ENCODE measurements at regions not wholly inside any gene's neighbourhood (a gene's known extent, or its start where the extent isn't known, plus 50 kb on each side); places are given as distances from the start of the nearest gene placed in this dataset.

DNA sequence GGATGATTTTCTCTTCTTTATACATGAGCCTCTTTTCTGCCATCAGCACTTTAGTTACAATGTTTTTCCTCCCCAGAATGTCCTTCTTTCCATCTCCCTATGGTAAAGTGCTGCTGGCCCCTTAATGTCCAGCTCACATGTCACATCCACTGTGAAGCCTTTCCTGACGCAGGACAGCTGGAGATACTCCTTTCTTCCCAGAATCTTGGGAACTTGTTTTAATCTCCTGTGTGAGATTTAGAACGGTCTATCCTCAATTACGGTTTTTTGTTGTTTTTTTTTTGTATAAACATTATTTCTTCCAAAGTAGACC lies 147.7 kb upstream of the TSC22D2 start:
- Histone ChIP-seq H3K4me2 (ENCODE audit: insufficient read depth, insufficient read length, low read length) (no peak overlapping the region), H3K79me2 (ENCODE audit: insufficient read depth, low read length) (no peaks in the 10 kb centered on the region), H4K8ac (replicated peaks; ENCODE audit: insufficient read length, low read depth, low read length) (no peak overlapping the region), H3K23ac (ENCODE audit: insufficient read length, low read depth, low read length) (no peak overlapping the region), H2BK120ac (ENCODE audit: low read depth, low read length, poor library complexity, severe bottlenecking) (no peak overlapping the region), H3K79me1 (ENCODE audit: insufficient read depth, low read depth, low read length, poor library complexity, severe bottlenecking) (no peaks in the 10 kb centered on the region), H2BK12ac (ENCODE audit: insufficient read length, low read depth, low read length) (no peak overlapping the region), H2BK20ac (ENCODE audit: low read depth, low read length, poor library complexity, severe bottlenecking) (no peak overlapping the region), H3K27me3 (ENCODE audit: insufficient read depth, low read length) (no peaks in the 10 kb centered on the region), H3K56ac (ENCODE audit: insufficient read length, low read depth, low read length) (no peak overlapping the region), H3K4me1 (ENCODE audit: insufficient read depth, low read length) (no peaks in the 10 kb centered on the region), H3K14ac (ENCODE audit: insufficient read depth, low read length) (no peak overlapping the region), H2BK5ac (ENCODE audit: insufficient read length, low read length) (no peak overlapping the region), H2AFZ (ENCODE audit: low read length) (no peak overlapping the region), H4K20me1 (ENCODE audit: control insufficient read depth, insufficient read depth, insufficient read length) (no peaks in the 10 kb centered on the region), H4K5ac (ENCODE audit: insufficient read length, low read depth, low read length) (no peak overlapping the region), H2BK15ac (ENCODE audit: low read depth, low read length) (no peak overlapping the region), H3K27ac (ENCODE audit: insufficient read length, low read depth, low read length) (no peak overlapping the region), H3T11ph (ENCODE audit: low read length) (no peak overlapping the region), H4K91ac (ENCODE audit: insufficient read length, low read depth, low read length) (no peak overlapping the region), H3K9ac (ENCODE audit: extremely low read depth, insufficient read length, low read length) (no peak overlapping the region), H3K23me2 (ENCODE audit: insufficient read length, low read depth, low read length, poor library complexity, severe bottlenecking) (no peaks in the 10 kb centered on the region), H2AK5ac (ENCODE audit: insufficient read length, low read length) (no peak overlapping the region), H3K18ac (ENCODE audit: insufficient read length, low read depth, low read length) (no peak overlapping the region), H3K4ac (ENCODE audit: low read depth, low read length) (no peak overlapping the region), H3K9me3 (ENCODE audit: control insufficient read depth, low read depth, low read length) (no peaks in the 10 kb centered on the region)
- Mint-ChIP-seq H3K4me3 (no peak overlapping the region), H3K9me3 (no peaks in the 10 kb centered on the region), H3K27ac (no peak overlapping the region), H3K27me3 (ENCODE audit: low read depth) (no peaks in the 10 kb centered on the region), H3K4me1 (peaks cover 3% of the 10 kb centered on the region in 2 experiments), H3K36me3 (ENCODE audit: insufficient read depth in 1 of 3, low read depth in 3 of 3) (no peaks in the 10 kb centered on the region; a peak in 1 of 7 replicates)
- TF ChIP-seq, protein P1, sequence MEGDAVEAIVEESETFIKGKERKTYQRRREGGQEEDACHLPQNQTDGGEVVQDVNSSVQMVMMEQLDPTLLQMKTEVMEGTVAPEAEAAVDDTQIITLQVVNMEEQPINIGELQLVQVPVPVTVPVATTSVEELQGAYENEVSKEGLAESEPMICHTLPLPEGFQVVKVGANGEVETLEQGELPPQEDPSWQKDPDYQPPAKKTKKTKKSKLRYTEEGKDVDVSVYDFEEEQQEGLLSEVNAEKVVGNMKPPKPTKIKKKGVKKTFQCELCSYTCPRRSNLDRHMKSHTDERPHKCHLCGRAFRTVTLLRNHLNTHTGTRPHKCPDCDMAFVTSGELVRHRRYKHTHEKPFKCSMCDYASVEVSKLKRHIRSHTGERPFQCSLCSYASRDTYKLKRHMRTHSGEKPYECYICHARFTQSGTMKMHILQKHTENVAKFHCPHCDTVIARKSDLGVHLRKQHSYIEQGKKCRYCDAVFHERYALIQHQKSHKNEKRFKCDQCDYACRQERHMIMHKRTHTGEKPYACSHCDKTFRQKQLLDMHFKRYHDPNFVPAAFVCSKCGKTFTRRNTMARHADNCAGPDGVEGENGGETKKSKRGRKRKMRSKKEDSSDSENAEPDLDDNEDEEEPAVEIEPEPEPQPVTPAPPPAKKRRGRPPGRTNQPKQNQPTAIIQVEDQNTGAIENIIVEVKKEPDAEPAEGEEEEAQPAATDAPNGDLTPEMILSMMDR (conservative IDR thresholded peaks at IDR 0.05) = no peak
- WGBS (ENCODE audit: extremely low coverage, insufficient read length, low lambda C conversion rate) = no CpG with 5 or more reads among the region's 3 CpGs
- DNase-seq = no peak
